ENCODE measurements at regions not wholly inside any gene's neighbourhood (a gene's known extent, or its start where the extent isn't known, plus 50 kb on each side); places are given as distances from the start of the nearest gene placed in this dataset.
A peak's percentile ranks its signal among the peaks of the same experiment; 100 is the strongest.
"Not testable (repeated sequence)": the region's sequence is repeated elsewhere in the genome, so short reads cannot be mapped to it uniquely, and the experiment has no call there.

DNA sequence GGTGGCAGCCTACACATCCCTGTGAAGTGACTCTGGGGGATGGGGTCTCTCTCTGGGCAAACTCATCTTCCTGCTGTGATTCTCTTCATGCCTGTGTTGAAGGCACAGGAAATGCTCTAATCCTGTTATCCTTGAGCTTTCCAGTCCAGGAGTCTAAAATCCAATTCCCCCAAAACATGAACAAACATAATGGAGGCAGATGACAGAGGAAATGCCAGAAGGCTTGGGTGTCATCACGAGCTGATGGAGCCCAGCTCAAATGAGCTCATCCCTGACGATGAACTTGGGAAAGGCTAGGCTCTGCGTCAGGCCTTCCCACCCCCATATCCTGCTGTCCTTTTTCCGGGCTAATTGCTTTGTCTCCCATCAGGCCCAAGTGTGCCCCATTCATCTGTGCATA is 165.9 kb upstream of the PODXL start:
- no peak for DNase-seq

GRCh38 chr7:131721660-131722059 is 165.2 kb upstream of the PODXL start:
- DNase-seq: no peak

DNA sequence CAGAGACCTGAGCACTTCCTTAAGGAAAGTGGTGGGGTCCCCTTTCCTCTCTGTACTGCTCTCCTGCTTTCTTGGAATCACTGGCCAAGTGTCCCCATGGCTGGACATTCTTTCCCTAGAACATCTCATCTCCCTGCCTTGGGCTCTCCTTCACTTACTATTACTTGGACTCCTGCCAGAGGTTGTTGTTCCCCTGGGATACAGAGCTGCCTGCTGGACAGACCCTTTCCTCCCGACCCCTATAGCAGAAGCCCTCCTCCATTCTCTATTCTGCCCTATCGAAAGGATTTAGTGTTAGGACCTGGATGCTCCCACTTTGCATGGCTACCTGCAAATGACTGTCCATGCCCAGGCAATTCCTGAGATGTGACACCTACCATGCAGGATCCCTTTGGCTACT is 164.3 kb upstream of the PODXL start:
- DNase-seq: no peak

DNA sequence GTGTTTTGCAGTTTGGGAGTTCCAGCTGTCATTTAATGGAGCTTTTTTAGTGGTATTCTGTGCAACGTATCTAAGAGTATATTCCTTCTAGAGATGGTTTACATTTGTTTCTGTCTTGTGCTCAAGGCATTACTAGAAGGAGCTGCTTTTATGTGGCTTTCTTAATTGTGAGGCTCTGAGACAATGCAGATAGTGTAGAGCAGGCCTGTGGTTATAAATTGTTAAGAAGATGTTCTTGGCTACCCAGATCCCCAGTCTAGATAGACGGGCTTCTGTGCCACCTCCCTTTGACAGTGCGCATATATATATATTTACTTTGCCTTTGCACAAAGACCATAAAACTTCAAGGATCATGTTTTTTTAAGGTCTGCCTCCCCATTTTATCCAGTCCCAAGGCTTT is 160.8 kb upstream of the PODXL start:
- DNase-seq: no peak

DNA sequence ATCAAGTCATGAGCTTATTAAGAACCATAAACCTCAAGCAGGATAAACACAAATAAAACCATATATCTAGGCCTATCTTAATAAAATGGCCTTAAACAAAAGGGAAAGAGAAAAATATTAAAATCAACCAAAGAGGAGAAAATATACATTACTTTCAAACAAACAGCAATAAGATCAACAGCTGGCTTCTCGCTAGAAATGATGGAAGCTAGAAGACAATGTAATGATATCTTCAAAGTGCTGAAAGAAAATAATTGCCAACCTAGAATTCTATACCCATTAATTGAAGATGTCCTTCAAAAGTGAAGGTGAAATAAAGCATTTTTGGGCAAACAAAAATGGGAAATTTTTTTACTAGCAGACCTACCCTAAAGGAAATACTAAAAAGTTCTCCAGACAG is 142.9 kb upstream of the PODXL start:
- no peak for DNase-seq

GRCh38 chr7:131692131-131692960 is 135.9 kb upstream of the PODXL start:
- peak; percentile 14 for DNase-seq

DNA sequence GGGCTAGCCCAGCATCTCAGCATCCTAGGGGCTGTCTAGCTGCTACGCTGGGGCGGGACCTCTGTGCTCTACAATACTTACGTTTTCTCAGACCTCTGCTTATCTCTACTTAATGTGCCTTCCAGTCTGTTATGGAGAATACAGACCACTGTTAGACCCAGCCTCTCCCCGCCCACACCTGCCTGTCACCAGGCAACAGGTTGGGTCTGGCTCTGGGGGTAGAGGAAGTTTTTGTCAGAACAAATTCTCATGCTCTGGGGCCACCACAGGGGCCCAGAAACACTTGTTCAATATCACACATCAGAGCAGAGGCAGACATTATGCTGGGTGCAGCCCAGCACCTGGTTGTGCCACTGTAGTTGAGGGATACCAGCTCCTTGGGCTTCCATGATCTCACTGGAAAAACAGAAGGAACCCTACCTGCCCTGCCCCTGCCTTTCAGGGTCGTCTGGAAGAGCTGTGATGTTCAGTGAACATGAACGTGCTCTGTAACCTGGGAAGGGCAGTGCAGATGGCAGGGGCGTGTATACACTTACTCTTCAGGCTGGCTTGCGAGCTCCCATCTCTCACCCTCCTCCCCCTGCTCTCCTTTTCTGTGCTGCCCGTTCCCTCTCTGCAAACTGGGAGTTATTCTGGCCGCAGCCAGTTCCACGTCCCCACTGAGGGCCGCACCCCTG is 135.2 kb upstream of the PODXL start:
- DNase-seq: no peak

DNA sequence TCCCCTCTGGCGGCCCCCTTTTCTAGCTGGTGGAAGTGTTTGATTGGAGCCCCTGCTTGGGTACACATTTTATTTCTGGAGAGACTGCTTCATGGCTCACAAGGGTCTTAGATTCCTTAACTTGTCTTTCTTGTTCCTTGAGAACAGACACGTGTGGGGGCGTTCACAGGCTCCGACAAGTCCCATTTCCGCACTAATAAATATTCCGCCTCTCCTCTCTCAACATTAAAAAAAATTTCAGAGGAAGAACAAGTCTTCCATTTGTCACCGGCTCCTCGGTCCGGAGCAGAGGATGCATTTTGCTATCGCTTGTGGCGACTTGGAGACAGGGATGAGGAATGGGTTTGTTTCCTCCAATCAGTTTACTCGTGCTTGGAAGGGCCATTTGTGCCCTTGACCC is 134.0 kb upstream of the PODXL start:
- DNase-seq: no peak

GRCh38 chr7:131689662-131690234 is 133.3 kb upstream of the PODXL start:
- DNase-seq: no peak

DNA sequence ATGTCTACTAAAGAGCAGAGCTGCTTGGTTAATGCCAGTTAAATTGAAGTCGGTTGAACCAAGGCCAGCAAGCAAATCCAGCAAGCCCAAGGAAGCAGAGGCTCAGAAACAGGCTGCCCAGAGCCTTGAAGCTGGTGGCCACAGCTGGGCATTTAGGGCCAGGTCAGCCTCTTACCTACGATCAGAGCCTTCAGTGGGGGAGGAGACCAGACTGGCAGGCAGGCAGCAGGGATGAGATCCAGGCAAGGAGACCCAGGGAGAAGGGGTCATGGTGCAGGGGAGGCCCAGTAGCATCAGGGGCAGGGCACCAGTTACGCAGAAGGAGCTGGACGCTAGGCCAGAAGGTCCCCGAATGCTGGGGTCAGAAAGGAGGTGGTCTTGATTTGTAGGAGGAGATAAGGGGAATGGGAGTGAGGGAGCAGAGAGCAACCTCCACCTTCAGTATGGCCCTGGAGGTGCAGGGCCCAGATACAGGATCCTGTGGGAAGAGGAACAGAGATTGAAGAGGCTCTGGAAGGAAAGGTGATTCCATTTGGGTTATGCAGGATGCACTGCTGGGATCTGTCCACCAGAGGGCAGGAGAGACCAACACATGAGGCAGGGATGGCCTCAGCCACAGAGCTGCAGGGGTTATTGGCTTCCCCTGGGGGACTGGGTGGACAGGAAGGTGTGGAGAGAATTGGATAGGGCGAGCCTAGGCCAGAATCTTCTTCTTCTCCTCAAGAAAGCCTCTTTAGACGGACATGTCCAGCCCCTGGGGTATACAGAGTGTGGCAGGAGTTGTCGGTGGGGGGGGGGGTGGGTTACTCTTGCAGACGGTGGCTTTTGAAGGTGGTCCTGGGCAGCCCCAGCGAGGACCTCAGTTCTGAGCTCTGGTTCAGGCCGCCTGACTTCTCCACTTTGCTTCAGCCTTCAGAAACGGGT is 132.6 kb upstream of the PODXL start:
- peak; percentile 51 for DNase-seq

- DNase-seq: no peak
These were observed 130.9 kb upstream of the PODXL start for GRCh38 chr7:131687296-131687695.

DNA sequence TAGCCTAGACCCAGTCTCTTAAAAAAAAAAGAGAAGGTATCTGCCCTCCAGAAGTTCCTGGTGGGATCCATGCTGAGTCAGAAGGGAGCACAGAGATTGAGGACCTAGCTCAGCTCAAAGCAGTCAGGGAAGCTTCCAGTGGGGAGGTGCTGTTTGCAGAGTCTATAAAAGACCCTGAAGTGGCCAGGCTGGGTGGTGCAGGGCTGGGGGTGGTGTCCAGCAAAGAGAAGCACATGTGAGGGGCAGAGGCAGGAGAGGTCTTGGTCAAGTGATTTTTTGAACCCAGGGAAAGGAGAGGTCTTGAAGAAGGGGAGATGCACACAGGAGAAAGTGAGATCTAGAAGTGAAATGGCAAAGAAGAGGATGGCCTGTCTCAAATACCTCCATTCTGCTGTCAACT is 130.4 kb upstream of the PODXL start:
- no peak for DNase-seq

DNA sequence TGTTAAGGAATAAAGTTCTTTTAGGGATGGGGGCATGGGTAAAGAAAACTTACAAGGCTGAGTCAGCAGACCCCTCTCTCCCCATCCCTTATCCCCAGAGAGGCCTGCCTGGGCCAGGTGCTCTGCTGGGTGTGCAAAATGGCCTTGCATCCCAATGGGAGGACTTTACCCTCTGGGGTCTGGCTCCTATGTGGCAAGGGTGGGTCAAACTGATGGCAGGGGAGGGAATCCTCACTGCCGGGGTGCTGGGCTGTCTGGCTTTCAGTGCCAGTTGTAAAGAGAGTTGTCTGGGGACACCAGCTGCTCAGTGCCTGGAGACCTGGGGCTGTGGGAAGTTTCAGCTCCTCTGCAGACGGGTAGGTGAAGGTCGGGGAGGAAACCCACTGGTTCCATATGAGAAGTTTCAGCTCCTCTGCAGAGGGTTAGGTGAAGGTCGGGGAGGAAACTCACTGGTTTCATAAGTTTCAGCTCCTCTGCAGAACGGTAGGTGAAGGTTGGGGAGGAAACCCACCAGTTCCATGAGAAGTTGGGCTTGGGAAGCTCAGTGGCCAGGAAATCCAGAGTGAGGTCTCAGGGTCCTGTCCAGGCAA is 127.2 kb upstream of the PODXL start:
- no peak for DNase-seq

GRCh38 chr7:131681961-131682360 is 125.5 kb upstream of the PODXL start:
- no peak for DNase-seq

DNA sequence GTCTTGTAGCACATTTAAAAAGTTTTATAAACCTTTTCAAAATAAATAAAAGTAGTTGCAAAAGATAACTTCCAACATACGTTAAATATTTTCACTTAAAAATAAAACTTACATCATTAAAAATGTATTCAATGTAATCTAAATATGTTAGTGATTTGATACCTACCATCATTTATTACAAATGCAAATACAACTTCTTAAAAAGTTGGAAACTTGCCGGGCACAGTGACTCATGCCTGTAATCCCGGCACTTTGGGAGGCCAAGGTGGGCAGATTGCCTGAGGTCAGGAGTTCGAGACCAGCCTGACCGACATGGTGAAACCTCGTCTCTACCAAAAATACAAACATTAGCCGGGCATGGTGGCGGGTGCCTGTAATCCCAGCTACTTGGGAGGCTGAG is 122.6 kb upstream of the PODXL start:
- not testable (repeated sequence) for DNase-seq

DNA sequence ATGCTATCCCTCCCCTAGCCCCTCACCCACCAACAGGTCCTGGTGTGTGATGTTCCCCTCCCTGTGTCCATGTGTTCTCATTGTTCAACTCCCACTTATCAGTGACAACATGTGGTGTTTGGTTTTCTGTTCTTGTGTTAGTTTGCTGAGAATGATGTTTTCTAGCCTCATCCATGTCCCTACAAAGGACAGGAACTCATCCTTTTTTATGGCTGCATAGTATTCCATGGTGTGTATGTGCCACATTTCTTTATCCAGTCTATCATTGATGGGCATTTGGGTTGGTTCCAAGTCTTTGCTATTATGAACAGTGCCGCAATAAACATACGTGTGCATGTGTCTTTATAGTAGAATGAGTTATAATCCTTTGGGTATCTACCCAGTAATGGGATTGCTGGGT is 120.4 kb upstream of the PODXL start:
- not testable (repeated sequence) for DNase-seq

DNA sequence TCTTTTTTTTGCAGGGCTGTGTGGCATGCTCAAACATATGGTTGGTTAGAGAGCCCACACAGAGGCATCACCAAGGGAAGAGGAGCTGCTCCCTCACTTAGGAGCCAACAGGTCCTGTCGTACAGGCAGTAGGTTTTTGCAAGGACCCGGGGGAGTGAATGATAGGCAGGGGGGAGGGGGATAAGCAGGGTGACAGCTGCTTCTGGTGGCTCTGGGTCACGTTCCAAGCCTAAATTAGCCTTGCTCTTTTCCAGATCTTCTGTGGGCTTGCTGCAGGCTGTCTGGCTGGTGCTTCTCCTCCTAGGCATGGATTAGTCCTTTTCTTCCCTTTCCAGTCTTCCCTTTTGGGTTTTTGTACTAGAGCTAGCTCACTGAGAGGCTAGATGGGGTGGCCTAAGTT is 117.7 kb upstream of the PODXL start:
- DNase-seq: no peak

DNA sequence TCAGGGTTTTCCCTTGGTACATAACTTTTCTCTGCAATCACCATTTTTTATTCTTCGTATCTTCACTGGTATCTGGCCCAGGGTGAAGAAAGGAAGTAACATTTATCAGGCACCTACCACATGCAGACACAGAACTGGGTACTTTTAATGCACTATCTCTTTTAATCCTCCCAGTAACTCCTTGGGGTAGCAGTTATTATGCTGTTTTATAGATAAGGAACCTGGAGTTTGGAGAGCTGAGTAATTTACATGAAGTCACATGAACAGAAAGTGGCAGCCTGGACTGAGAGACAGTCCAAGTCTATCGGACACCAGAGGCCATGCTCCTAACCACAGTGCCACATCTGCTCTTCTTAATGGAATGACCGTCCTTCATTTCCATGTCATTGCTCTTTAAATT is 117.1 kb upstream of the PODXL start:
- no peak for DNase-seq

GRCh38 chr7:131670406-131670805 is 114.0 kb upstream of the PODXL start:
- DNase-seq: no peak

DNA sequence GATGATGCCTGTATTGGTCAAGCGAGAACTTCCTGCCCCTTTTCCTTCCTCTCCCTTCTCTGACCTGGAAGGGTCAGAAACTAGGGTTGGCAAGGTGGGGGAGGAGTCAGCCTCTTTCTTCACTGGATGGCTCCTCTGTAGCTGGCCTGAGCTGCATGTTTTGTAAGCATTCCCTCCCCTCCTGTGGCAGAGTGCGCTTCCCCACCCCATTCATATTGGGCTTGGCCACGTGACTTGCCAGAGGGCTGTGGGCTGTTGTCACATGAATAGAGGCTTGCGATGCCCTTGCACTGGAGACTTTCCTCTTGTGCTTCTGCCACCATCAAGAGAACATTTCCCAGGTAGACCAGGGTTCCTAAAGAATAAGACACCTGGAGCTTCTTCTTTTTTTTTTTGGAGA is 111.3 kb upstream of the PODXL start:
- DNase-seq: no peak

- DNase-seq: no peak
These were observed 108.6 kb upstream of the PODXL start for GRCh38 chr7:131665021-131665420.

- no peak for DNase-seq
These were observed 108.1 kb upstream of the PODXL start for GRCh38 chr7:131664570-131664969.

Measured in activated CD4-positive, alpha-beta T cell treated with anti-CD3 and anti-CD28 coated beads, Interleukin-2, amount 50 U/mL, for 1 hour (primary cell).